IMR-90 (cell line): ENCODE measurements at regions not wholly inside any gene's neighbourhood (a gene's known extent, or its start where the extent isn't known, plus 50 kb on each side); places are given as distances from the start of the nearest gene placed in this dataset.
A peak's percentile ranks its signal among the peaks of the same experiment; 100 is the strongest.

Experiments used
- ATAC-seq: fragments of 200-7000 bp; cut with Tn5 transposase; 2 replicates; pipeline ENCODE4 v1.9.1; 2020; ENCODE audit warnings: low read depth, mild to moderate bottlenecking, moderate library complexity
- BruUV-seq: library from RNA; stranded (reverse); fragments of 400-500 nt; replicated peaks from 2 replicates; lab custom pipeline; 2021; lab: Mats Ljungman, UMichigan
- CTCF ChIA-PET: fragments of 300-600 bp; formaldehyde crosslinking; extraction: SDS; loops from one replicate; lab custom pipeline; 2021; ENCODE audit warnings: antibody characterized with exemption; lab: Yijun Ruan, JAX
- POLR2A ChIA-PET: fragments of 300-600 bp; sonication (Branson Sonifier 250); formaldehyde crosslinking; loops from one replicate; lab custom pipeline; 2022; ENCODE audit warnings: antibody characterized with exemption; ENCODE audit not compliant: unreplicated experiment; lab: Charles Lee
- DNase-seq: peaks from one replicate; pipeline ENCODE4 v3.0.0; 2013
- H2AFZ ChIP-seq: replicated peaks from 2 replicates; pipeline ENCODE3; 2013; ENCODE audit warnings: low read length, mild to moderate bottlenecking; ENCODE audit not compliant: poor library complexity
- H2AK5ac ChIP-seq: 2 replicates; pipeline ENCODE4 v1.6.1; 2013; ENCODE audit warnings: low read depth, low read length, inconsistent platforms
- H2AK9ac ChIP-seq: replicated peaks from 2 replicates; pipeline ENCODE3; 2013; ENCODE audit warnings: mild to moderate bottlenecking, low read depth, low read length, moderate library complexity; ENCODE audit not compliant: poor library complexity
- H2BK120ac ChIP-seq: 2 replicates; pipeline ENCODE4 v1.6.1; 2013; ENCODE audit warnings: low read depth, low read length, inconsistent platforms
- H2BK15ac ChIP-seq: 3 replicates; pipeline ENCODE4 v1.6.1; 2013; ENCODE audit warnings: low read depth, low read length, inconsistent platforms
- H2BK20ac ChIP-seq: 2 replicates; pipeline ENCODE4 v1.6.1; 2013; ENCODE audit warnings: low read depth, mild to moderate bottlenecking, inconsistent platforms, low read length, moderate library complexity
- H2BK5ac ChIP-seq: 2 replicates; pipeline ENCODE4 v1.6.1; 2013; ENCODE audit warnings: mild to moderate bottlenecking, low read depth, low read length, inconsistent platforms; ENCODE audit not compliant: poor library complexity, severe bottlenecking
- H3K14ac ChIP-seq: replicated peaks from 2 replicates; pipeline ENCODE4 v1.6.1; 2013; ENCODE audit warnings: low read depth, low read length, inconsistent platforms
- H3K18ac ChIP-seq: 2 replicates; pipeline ENCODE4 v1.6.1; 2013; ENCODE audit warnings: low read depth, low read length, control low read depth
- H3K23ac ChIP-seq: 2 replicates; pipeline ENCODE4 v1.6.1; 2013; ENCODE audit warnings: low read depth, low read length, inconsistent platforms
- H3K27ac ChIP-seq: 2 replicates; pipeline ENCODE4 v1.5.1; 2013; ENCODE audit warnings: mild to moderate bottlenecking, control low read depth, low read length; ENCODE audit not compliant: insufficient read depth
- H3K27me3 ChIP-seq: 2 replicates; pipeline ENCODE4 v1.6.1; 2013; ENCODE audit warnings: low read length; ENCODE audit not compliant: control insufficient read depth, insufficient read depth
- H3K36me3 ChIP-seq: 2 replicates; pipeline ENCODE4 v1.6.1; 2013; ENCODE audit warnings: low read length, mixed read lengths; ENCODE audit not compliant: control insufficient read depth, insufficient read depth
- H3K4ac ChIP-seq: 2 replicates; pipeline ENCODE4 v1.6.1; 2013; ENCODE audit warnings: low read depth, low read length, inconsistent platforms
- H3K4me1 ChIP-seq: 2 replicates; pipeline ENCODE4 v1.6.1; 2013; ENCODE audit warnings: low read length, mixed read lengths; ENCODE audit not compliant: control insufficient read depth, insufficient read depth
- H3K4me2 ChIP-seq: 2 replicates; pipeline ENCODE4 v1.6.1; 2013; ENCODE audit warnings: low read depth, mild to moderate bottlenecking, control low read depth, low read length, moderate library complexity
- H3K4me3 ChIP-seq: 2 replicates; pipeline ENCODE4 v1.5.1; 2013; ENCODE audit warnings: low read depth, mild to moderate bottlenecking, control low read depth, low read length, moderate library complexity; ENCODE audit not compliant: insufficient read depth
- H3K56ac ChIP-seq: 2 replicates; pipeline ENCODE4 v1.6.1; 2013; ENCODE audit warnings: low read length, inconsistent platforms; ENCODE audit not compliant: insufficient read depth; ENCODE audit errors: extremely low read depth
- H3K79me1 ChIP-seq, 2 experiments: 2 replicates each; pipeline ENCODE4 v1.6.1; 2013; ENCODE audit warnings: low read length in 2 of 2, inconsistent platforms in 1 of 2, low read depth in 1 of 2
- H3K9ac ChIP-seq: 2 replicates; pipeline ENCODE4 v1.6.1; 2013; ENCODE audit warnings: low read depth, low read length, control low read depth
- H3K9me1 ChIP-seq: 2 replicates; pipeline ENCODE4 v1.6.1; 2013; ENCODE audit warnings: low read length, inconsistent platforms; ENCODE audit not compliant: insufficient read depth
- H3K9me3 ChIP-seq: 2 replicates; pipeline ENCODE4 v1.6.1; 2013; ENCODE audit warnings: low read length; ENCODE audit not compliant: control insufficient read depth, insufficient read depth
- H4K20me1 ChIP-seq: 2 replicates; pipeline ENCODE4 v1.6.1; 2013; ENCODE audit warnings: low read length, inconsistent platforms; ENCODE audit not compliant: insufficient read depth
- H4K5ac ChIP-seq: 2 replicates; pipeline ENCODE4 v1.6.1; 2013; ENCODE audit warnings: mild to moderate bottlenecking, low read depth, low read length, control low read depth
- H4K8ac ChIP-seq, 2 experiments: 2 replicates each; pipeline ENCODE4 v1.6.1; 2013; ENCODE audit warnings: low read depth in 2 of 2, low read length in 2 of 2, control low read depth in 1 of 2, inconsistent platforms in 1 of 2
- H4K91ac ChIP-seq: 2 replicates; pipeline ENCODE4 v1.6.1; 2013; ENCODE audit warnings: low read depth, low read length, inconsistent platforms; ENCODE audit not compliant: insufficient read depth
- MAFK ChIP-seq: IDR thresholded peaks from 2 replicates; pipeline ENCODE4 v1.6.1; 2012; ENCODE audit warnings: low read depth, low read length, improper control_type of control experiment
- MXI1 ChIP-seq: IDR thresholded peaks from 2 replicates; pipeline ENCODE4 v1.6.1; 2012; ENCODE audit warnings: low read depth, mild to moderate bottlenecking, low read length, moderate library complexity, borderline replicate concordance
- WGBS, 2 experiments: methylation state at CpG; one replicate each; pipeline versions ENCODE4 v1.1.5 to v1.1.7; 2013; ENCODE audit warnings: missing lambda C conversion rate in 2 of 2; ENCODE audit not compliant: insufficient read length in 1 of 2; ENCODE audit errors: extremely low coverage in 2 of 2; 5-methylcytosine and 5-hydroxymethylcytosine counted together
- dilution Hi-C: fragments of 300-500 bp; cut with HindIII; formaldehyde crosslinking; loops from one replicate; pipeline ENCODE4 v1.14.3; 2018; ENCODE audit warnings: low sequenced_read_pairs; ENCODE audit not compliant: unreplicated experiment
- in situ Hi-C: fragments of 300-500 bp; cut with MboI; formaldehyde crosslinking; loops from 3 replicates; pipeline ENCODE4 v1.14.3; 2019; ENCODE audit warnings: low sequenced_read_pairs, inconsistent platforms, mixed read lengths
- intact Hi-C: fragments of 100-400 bp; cut with micrococcal nuclease; formaldehyde crosslinking; loops from 2 replicates; pipeline ENCODE4 v1.10.0; 2022

DNA sequence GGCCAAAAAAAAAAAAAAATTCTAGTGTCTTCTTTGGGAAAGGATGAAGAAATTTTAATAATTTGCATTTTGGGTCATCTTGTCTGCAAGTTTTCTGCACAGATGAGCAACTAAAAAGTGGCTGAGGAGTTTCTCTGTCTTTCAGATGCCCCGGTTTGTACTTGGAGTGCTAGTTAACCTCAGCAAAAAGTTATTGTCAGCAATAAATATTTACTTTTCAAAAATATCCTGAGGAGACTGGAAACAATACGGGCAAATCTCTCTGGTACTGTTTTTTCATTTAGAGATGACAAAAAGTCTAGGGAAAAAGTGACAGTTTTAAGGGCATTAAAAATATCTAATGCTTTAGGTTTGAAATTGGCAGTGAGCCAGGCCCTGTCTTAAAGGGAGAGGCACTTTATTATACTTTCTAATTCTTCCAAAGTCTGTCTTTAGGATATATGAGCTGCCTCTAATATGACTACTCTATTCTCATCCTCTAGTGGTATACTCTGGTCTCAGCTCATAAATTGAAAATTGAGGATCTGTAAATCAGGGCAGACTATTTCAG, 436.0 kb upstream of the NR2F2 start:
- no peak overlapping the region for H4K5ac ChIP-seq
- DNase-seq = no peak
- no peak overlapping the region for H2BK20ac ChIP-seq
- no peak overlapping the region for H3K27ac ChIP-seq
- intact Hi-C loops = no loop called here
- H2AFZ ChIP-seq = no peak overlapping the region
- H3K4me2 ChIP-seq = no peak overlapping the region
- H3K27me3 ChIP-seq = no peaks in the 10 kb centered on the region
- H3K18ac ChIP-seq = no peak overlapping the region
- no peaks in the 10 kb centered on the region for H3K79me1 ChIP-seq
- no TSS peak for BruUV-seq
- no CpG with 5 or more reads among the region's 2 CpGs for WGBS, 2 experiments
- H4K8ac ChIP-seq = no peak overlapping the region
- CTCF ChIA-PET = interaction anchor here (0.7 kb wide), 1 partner anchor 172 kb away, joined by 3 read pairs; no protein-coding TSS in a partner anchor
- no peak overlapping the region for H2AK5ac ChIP-seq
- no peaks in the 10 kb centered on the region for H4K20me1 ChIP-seq
- no peak overlapping the region for H3K9ac ChIP-seq
- no peak overlapping the region for H2BK15ac ChIP-seq
- H3K56ac ChIP-seq = no peak overlapping the region
- H3K4ac ChIP-seq = no peak overlapping the region
- no peak overlapping the region for H3K14ac ChIP-seq
- no peaks in the 10 kb centered on the region for H3K36me3 ChIP-seq
- no peak overlapping the region for H3K4me3 ChIP-seq
- no peaks in the 10 kb centered on the region for H3K4me1 ChIP-seq
- H4K91ac ChIP-seq = no peak overlapping the region
- in situ Hi-C loops = no loop called here
- H3K9me3 ChIP-seq = no peaks in the 10 kb centered on the region
- POLR2A ChIA-PET = interaction anchor here (0.7 kb wide), 1 partner anchor 16 kb away, joined by 5 read pairs; no protein-coding TSS in a partner anchor
- H3K9me1 ChIP-seq = no peaks in the 10 kb centered on the region; the same call in 1 of the 2 replicates
- ATAC-seq = no peak
- dilution Hi-C loops = no loop called here
- TF ChIP-seq MAFK (peak; percentile 45), MXI1 (no peak)
- H2AK9ac ChIP-seq = no peak overlapping the region
- no peak overlapping the region for H2BK5ac ChIP-seq
- no peak overlapping the region for H3K23ac ChIP-seq
- no peak overlapping the region for H2BK120ac ChIP-seq
